ENCODE measurements at regions not wholly inside any gene's neighbourhood (a gene's known extent, or its start where the extent isn't known, plus 50 kb on each side); places are given as distances from the start of the nearest gene placed in this dataset.

GRCh38 chr5:142400415-142400814 is 75.6 kb upstream of the SPRY4 start:
- TF ChIP-seq CTCF (IDR thresholded peaks at IDR 0.05 in 8 of 11, conservative IDR thresholded peaks at IDR 0.05 in 3 of 11): no peak
- no peak for TF ChIP-seq POLR2A (IDR thresholded peaks at IDR 0.05)
- TF ChIP-seq POLR2AphosphoS5 (IDR thresholded peaks at IDR 0.05): no peak
